Right atrium auricular region (tissue), 2 donors: ENCODE measurements at regions not wholly inside any gene's neighbourhood (a gene's known extent, or its start where the extent isn't known, plus 50 kb on each side); places are given as distances from the start of the nearest gene placed in this dataset.
A peak's percentile ranks its signal among the peaks of the same experiment; 100 is the strongest.
"Not testable (repeated sequence)": the region's sequence is repeated elsewhere in the genome, so short reads cannot be mapped to it uniquely, and the experiment has no call there.

ENCODE experiments used
- DNase-seq: peaks from one replicate; pipeline ENCODE4 v3.0.0-alpha.2; 2019; ENCODE audit warnings: low spot score
- H3K27ac ChIP-seq, 2 donors: fragments of 200-600 bp; sonication (generic); 1 replicate in 1 of 2; 2 replicates in 1 of 2; pipeline ENCODE4 v1.5.1; 2016 to 2019
- H3K27me3 ChIP-seq, 2 donors: fragments of 200-600 bp; sonication (generic); one replicate each; pipeline versions ENCODE4 v1.5.1 to v1.6.0; 2017 to 2019
- H3K36me3 ChIP-seq: fragments of 200-600 bp; sonication (generic); one replicate; pipeline ENCODE4 v1.5.1; 2016
- H3K4me1 ChIP-seq, 2 donors: fragments of 200-600 bp; sonication (generic); one replicate each; pipeline versions ENCODE4 v1.5.1 to v1.6.0; 2017 to 2019
- H3K4me3 ChIP-seq, 2 donors: fragments of 200-600 bp; sonication (generic); 1 replicate in 1 of 2; 2 replicates in 1 of 2; pipeline ENCODE4 v1.5.1; 2017 to 2019; ENCODE audit warnings: mild to moderate bottlenecking in 1 of 2, moderate library complexity in 1 of 2
- H3K9me3 ChIP-seq, 2 donors: fragments of 200-600 bp; sonication (generic); one replicate each; pipeline ENCODE4 v1.5.1; 2019
- TF ChIP-seq, protein P1 (sequence below), 2 donors: fragments of 200-600 bp; sonication (generic); IDR thresholded peaks; one replicate each; pipeline ENCODE4 v1.5.1; 2019; ENCODE audit warnings: antibody characterized with exemption in 2 of 2

DNA sequence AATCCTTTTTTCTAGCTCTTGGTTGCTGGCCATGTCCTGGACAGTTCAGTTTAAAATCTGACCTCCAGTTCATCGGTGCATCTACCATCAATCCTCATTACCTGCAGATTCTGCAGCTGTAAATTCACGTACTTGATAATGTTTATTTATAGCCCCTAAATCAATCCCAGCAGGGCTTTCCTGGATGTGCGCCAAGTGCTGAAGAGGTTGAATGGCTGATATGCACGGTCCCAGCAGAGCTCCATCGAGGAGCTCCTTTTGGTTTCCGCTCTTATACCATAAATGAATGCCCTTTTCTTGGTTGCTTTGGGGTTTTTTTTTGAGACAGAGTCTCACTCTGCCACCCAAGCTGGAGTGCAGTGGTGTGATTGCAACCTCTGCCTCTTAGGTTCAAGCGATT, 91.2 kb upstream of the CCZ1B start:
- Histone ChIP-seq H3K27ac (no peak overlapping the region), H3K4me3 (no peak overlapping the region), H3K9me3 (no peaks in the 10 kb centered on the region), H3K27me3 (no peaks in the 10 kb centered on the region), H3K4me1 (no peaks in the 10 kb centered on the region), H3K36me3 (no peaks in the 10 kb centered on the region)
- no peak for DNase-seq
- TF ChIP-seq, protein P1, sequence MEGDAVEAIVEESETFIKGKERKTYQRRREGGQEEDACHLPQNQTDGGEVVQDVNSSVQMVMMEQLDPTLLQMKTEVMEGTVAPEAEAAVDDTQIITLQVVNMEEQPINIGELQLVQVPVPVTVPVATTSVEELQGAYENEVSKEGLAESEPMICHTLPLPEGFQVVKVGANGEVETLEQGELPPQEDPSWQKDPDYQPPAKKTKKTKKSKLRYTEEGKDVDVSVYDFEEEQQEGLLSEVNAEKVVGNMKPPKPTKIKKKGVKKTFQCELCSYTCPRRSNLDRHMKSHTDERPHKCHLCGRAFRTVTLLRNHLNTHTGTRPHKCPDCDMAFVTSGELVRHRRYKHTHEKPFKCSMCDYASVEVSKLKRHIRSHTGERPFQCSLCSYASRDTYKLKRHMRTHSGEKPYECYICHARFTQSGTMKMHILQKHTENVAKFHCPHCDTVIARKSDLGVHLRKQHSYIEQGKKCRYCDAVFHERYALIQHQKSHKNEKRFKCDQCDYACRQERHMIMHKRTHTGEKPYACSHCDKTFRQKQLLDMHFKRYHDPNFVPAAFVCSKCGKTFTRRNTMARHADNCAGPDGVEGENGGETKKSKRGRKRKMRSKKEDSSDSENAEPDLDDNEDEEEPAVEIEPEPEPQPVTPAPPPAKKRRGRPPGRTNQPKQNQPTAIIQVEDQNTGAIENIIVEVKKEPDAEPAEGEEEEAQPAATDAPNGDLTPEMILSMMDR (IDR thresholded peaks at IDR 0.05): no peak

DNA sequence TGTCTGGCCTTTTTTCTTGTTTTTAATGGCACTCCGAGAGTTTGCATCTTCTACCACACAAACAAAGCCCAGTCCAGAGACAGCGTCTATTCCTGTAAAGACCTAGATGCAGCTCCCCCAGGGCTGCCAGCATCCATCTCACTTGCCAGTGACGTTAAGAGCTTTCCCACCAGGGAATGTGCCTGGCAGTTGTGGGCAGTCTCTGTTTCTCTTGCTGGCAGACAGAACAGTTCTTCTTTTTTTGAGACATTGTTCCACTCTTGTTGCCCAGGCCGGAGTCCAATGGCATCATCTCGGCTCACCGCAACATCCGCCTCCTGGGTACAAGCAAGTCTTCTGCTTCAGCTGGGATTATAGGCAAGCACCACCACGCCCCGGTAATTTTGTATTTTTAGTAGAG, 93.1 kb upstream of the CCZ1B start:
- not testable (repeated sequence) for H3K27me3 ChIP-seq, H3K9me3 ChIP-seq, DNase-seq, H3K4me1 ChIP-seq, H3K4me3 ChIP-seq, H3K27ac ChIP-seq, H3K36me3 ChIP-seq

DNA sequence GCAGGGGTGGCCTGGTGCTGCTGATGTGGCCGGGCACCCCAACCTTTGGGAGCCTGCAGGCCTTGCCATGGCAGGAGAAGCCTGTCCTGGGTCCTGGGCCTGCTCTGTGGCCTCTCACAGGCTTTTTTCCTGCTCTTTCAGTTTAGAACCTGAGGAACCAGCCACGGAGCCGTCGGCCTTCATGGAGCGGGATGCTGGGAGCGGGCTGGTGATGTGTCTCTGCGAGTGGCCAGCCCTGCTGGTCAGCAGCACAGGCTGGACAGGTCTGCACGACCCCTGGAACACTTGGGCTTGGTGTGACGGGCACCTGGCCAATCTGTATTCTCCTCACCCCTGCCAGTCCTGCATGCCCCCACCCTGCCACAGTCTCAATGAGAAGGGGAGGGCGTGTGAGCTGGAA, 98.4 kb upstream of the CCZ1B start:
- not testable (repeated sequence) for DNase-seq, H3K4me3 ChIP-seq, H3K4me1 ChIP-seq, H3K27ac ChIP-seq, H3K27me3 ChIP-seq, H3K36me3 ChIP-seq, H3K9me3 ChIP-seq

DNA sequence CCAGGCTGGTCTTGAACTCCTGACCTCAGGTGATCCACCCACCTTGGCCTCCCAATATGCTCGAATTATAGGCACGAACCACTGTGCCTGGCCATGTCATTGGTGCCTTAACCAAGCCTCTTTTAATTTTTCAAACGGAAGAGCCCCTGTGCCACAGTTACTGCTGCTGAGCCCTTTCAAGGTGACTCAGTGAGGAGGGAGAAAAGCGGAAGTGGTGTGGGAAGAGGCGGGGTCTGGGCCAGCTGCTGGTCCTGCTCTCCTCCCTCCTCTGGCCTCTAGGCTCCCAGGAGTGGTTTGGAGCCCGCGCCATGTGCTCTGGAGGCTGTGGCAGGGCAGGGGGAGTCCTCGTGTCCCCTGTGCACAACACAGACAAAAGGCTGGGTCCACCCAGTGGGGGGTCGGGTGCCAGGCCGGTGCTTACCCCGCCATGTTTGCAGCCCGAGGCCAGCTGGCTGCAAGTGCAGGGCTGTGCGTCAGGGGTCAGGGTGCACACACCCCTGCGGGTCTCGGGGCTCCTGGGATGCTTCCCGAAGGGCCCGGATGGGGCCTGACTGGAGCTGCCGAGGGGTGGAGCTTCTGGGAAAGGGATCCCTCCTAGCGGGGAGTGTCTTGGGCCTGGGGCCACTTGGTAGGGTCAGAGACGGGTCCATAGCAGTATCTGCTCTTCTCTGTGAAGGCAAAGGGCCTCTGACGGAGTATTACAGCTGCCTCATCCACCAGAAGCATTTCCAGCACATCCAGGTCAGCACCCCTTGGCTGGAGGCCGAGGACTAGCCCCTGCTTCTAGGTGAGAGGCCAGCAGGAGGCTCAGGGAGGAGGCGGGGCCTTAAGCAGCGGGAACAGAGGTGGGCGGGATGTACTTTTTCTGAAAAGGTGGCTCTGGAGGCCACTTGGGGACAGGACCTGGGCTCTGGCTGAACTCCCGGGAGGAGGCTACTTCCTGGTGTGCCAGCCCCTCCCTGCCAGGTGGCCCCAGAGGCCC, 100.4 kb upstream of the CCZ1B start:
- not testable (repeated sequence) for H3K27me3 ChIP-seq, H3K4me3 ChIP-seq, H3K4me1 ChIP-seq, H3K36me3 ChIP-seq, H3K9me3 ChIP-seq, H3K27ac ChIP-seq, DNase-seq

DNA sequence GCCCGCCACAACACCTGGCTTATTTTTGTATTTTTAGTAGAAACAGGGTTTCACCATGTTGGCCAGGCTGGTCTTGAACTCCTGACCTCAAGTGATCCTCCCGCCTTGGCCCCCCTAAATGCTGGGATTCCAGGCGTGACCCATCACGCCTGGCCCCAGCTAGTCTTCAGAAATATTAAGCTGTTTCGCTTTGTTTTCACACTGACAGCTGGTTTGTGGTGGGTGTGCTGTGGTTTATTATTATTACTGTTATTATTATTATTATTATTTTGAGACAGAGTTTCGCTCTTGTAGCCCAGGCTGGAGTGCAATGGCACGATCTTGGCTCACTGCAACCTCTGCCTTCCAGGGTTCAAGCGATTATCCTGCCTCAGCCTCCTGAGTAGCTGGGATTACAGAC, 101.6 kb upstream of the CCZ1B start:
- not testable (repeated sequence) for H3K4me1 ChIP-seq, DNase-seq, H3K4me3 ChIP-seq, H3K9me3 ChIP-seq, H3K27me3 ChIP-seq, H3K27ac ChIP-seq, H3K36me3 ChIP-seq

DNA sequence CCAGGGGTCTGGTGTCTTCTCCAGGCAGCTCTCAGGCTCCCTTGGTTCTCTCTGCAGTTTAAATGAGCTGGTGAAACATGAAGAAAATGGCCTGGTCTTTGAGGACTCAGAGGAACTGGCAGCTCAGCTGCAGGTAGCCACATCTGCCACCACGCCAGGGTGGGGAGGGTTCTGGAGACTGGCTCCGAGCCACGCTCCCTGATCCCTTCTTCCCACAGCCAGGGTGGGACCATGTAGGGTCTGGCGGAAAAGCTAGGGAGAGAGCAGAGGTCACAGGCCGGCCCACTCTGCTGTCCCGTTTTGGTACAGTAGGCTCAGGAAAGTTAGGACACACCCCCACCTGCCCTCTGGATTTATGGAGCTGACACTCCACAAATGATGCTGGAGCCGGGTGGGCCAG, 103.5 kb upstream of the CCZ1B start:
- not testable (repeated sequence) for H3K27me3 ChIP-seq, H3K9me3 ChIP-seq, H3K4me1 ChIP-seq, H3K36me3 ChIP-seq, H3K27ac ChIP-seq, H3K4me3 ChIP-seq, DNase-seq

DNA sequence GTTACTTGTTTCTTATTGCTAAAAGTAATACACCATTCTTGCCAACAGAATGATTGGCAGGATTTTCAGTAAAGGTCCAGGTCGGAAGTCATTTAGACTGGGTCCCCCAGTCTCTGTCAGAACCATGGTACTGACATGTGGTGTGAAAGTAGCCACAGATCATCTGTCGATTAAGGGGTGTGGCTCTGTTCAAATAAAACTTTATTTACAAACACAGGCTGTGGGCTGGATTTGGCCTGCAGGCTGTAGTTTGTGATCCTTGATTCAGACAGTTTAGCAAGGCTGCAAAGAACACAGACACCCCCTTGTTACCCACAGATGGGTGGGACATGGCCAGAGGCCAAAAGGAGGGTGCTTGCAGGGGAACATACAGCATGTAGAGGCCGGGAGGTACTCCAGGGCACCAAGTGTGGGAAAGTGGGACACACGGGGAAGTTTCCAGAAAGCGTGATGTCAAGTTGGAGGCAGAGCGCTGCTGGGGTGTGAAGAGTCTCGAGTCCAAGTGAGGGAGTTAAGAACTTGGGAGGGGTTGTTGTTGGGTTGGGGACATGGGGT, 104.1 kb upstream of the CCZ1B start:
- H3K27ac ChIP-seq, H3K4me3 ChIP-seq, H3K27me3 ChIP-seq, H3K9me3 ChIP-seq, DNase-seq, H3K4me1 ChIP-seq, H3K36me3 ChIP-seq: not testable (repeated sequence)

DNA sequence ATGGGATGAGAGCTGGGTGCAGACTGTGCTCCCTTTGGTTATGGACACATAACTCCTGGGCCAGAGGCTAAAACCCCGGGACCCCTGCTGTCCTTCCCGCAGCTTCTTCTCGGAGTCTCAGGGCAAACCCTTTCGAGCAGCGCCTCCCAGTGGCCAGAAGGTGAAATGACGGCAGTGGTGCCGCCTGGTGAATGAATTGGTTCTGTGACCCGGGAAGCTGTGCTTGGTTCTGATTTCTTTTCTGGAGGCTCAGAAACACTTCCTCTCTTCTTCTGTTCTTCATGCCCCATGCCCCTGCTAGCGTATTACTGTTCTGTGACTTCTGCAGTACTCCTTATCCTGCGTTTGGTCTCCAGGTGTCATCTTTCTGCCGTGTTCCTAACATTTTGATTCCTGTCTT, 104.7 kb upstream of the CCZ1B start:
- peak; percentile 69 for DNase-seq
- H3K4me3 ChIP-seq, H3K27ac ChIP-seq, H3K9me3 ChIP-seq, H3K36me3 ChIP-seq, H3K27me3 ChIP-seq, H3K4me1 ChIP-seq: not testable (repeated sequence)
- TF ChIP-seq, protein P1 (IDR thresholded peaks at IDR 0.05): peak in 1 of 2 donors; percentile 35

DNA sequence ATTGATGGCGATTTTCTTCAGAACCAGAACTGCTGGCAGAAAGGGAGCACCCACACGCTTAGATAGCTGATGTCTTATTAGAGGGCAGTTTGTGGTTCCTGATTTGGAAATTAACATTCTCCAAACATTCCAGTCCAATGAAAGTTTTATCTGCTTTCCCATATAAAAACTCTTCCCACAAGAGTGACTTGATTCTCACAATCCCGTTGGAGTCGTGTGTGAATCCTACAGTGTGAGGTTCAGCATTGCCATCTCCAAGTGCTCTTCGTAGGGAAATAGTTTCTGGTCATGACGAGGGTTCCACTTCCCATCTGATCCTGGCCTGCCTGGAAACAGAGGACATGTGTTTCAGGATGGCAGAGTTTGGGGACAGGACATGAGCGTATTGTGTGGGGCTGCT, 105.4 kb upstream of the CCZ1B start:
- H3K27me3 ChIP-seq, H3K27ac ChIP-seq, DNase-seq, H3K9me3 ChIP-seq, H3K4me3 ChIP-seq, H3K36me3 ChIP-seq, H3K4me1 ChIP-seq: not testable (repeated sequence)

DNA sequence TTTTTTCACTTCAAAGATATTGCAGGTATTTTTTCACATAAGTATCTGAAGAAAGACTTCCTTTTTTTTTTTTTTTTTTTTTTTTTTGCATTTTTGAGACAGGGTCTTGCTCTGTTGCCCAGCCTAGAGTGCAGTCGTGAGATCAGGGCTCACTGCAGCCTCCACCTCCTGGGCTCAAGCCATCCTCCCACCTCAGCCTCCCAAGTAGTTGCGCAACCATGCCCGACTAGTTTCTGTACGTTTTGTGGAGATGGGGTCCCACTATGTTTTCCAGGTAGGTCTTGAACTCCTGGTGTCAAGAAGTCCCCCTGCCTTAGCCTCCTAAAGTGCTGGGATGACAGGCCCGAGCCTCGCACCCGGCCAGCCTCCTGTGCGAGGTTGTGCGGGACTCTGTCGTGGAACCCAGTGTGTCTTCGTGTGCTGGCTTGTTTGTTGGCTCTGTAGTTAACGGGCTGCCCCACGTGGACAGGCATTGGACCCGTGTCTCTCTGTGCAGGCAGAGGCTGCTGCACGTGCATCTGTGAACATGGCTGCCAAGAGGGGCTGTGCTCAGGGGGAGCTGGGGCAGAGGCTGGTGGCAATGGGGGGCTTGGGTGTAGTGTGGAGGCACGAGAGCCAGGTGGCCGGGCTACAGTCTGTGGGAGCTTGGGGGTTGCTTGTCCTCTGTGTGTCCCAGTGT, 108.0 kb upstream of the CCZ1B start:
- H3K4me1 ChIP-seq, H3K27ac ChIP-seq, DNase-seq, H3K27me3 ChIP-seq, H3K4me3 ChIP-seq, H3K36me3 ChIP-seq, H3K9me3 ChIP-seq: not testable (repeated sequence)
